C1 segment of cervical spinal cord (tissue), 14 donors: ENCODE measurements at regions not wholly inside any gene's neighbourhood (a gene's known extent, or its start where the extent isn't known, plus 50 kb on each side); places are given as distances from the start of the nearest gene placed in this dataset.

ENCODE experiments used
- DNase-seq, 14 donors: peaks; one replicate each; lab custom pipeline; 2025; lab: John Stamatoyannopoulos, UW

DNA sequence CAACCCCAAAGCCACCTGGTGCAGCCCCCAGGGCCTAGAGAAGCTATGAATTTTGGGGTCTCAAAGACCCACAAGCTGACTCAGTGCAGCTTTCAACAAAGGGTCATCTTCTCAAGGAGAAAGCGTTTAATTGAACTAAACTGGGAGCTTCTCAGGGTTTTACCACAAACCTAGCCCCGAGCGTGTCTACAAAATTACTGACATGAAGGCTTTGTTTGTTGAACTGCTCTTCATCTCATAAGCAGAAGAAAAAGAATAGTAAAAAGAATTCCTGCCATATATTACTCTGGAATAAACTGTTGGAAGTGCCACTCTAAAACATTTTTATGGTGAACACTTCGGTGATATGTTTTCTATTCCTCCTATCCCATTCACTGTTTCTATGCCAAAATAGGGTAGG, 50.8 kb upstream of the INCENP start:
- DNase-seq, result no peak

DNA sequence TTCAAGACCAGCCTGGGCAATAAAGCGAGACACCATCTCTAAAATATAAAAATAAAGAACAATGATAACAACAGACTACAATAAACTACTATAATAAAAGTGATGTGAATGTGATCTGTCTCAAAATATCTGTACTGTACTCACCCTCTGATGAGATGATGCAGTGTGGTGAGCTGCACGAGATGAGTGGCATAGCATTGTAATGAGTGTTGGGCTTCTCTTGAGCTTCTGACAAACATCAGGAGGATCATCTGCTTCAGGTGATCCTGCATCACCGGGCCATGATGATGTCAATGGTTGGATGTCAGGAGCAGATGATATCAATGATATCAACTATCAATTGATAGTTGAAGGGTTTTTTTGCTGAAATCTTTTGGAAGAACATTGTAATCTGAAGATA, 52.4 kb upstream of the INCENP start:
- DNase-seq, result no peak

DNA sequence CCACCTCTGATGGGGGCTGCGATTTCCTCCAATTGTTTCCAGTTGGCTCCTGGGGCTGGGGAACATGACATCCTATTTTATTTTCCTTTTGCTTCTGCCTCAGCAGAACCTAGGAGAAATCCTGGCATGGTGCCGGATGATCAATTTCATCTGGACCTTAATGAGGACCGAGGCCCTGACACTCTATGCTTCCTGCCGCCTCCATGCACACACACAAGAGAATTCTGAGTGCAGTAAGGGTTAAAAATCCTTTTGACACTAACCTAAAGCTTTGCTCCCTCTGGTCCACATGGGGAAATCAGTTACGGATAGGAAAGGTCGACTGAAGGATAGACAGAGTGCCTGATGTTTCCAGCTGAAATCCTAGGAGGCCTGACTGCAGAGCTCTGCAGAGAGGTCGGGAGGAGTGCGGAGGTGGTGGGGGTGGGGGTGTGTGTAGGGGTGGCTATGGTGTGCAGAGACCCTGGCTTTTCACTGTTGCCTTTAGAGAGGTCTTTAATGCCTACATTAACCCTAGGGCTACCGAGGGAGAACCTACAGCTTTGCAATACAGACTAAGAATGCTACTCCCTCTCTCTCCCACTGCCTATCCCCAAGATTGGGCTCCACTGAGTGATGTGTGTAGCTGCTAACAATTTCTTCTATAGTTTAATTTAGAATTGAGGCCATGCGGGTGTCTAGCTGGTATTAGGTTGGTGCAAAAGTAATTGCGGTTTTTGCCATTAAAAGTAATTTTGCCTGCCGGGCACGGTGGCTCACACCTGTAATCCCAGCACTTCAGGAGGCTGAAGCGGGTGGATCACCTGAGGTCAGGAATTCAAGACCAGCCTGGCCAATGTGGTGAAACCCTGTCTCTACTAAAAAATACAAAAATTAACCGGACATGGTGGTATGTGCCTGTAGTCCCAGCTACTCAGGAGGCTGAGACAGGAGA, 53.6 kb upstream of the INCENP start:
- no peak for DNase-seq

DNA sequence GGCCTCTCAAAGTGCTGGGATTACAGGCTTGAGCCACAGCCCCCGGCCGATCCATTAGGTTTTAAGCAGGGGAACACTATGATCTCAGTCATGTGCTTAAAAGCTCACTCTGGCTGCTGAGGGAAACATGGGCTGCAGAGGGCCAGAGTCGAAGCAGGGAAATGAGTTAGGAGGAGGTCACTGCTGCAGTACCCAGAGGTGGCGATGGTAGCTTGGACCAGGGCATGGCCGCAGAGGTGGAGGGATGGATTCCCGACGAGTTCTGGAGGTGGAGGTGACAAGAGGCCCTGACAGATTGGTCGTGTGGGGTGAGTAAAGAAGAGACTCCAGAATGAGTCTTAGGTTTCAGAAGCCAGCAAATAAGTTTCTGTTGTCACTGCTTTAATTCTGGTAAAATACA, 54.4 kb upstream of the INCENP start:
- DNase-seq, result no peak

GRCh38 chr11:62068730-62069129, 55.1 kb upstream of the INCENP start:
- no peak for DNase-seq

DNA sequence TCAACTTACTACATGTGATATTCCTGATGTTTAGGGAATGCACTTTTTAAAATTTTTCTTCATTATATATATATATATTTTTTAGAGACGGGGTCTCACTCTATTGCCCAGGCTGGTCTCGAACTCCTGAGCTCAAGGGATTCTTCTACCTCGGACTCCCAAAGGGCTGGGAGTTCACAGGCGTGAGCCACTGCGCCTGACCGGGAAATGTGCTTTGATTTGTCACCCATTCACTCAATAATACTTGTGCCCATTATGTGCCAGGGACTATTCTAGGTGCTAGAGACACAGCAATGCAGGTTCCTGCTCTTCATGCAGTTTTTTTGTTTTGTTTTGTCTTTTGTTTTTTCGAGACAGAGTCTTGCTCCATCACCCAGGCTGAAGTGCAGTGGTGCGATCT, 56.1 kb upstream of the INCENP start:
- DNase-seq, result no peak

GRCh38 chr11:62064221-62064620, 59.6 kb upstream of the INCENP start:
- DNase-seq, result no peak

- DNase-seq, result peak in 4 of 14 donors; percentile 18 to 40 (median 33)
Measured at GRCh38 chr11:62062223-62062861, 61.5 kb upstream of the INCENP start.

- DNase-seq, result peak in 9 of 14 donors; percentile 8 to 57 (median 22)
Measured at GRCh38 chr11:62061356-62062222, 62.2 kb upstream of the INCENP start.

DNA sequence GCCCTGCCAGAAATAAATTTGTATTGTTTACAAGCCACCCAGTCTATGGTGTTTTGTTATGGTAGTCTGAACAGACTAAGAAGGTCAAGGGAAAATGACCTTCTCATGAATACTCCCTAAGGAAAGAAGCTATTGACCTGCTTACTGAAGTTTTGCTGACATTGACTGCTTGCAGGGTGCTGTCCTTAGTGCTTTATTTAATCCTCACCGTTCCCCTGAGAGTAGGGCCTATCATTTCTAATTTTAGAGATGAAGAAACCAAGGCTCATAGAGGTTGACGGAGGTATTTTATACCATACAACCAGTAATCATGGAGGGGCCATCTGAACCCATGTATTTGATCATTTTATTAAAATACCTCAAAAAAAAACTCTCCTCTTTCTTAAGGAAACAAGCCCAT, 66.7 kb upstream of the INCENP start:
- no peak for DNase-seq

- DNase-seq, result no peak
Measured at GRCh38 chr11:62055970-62056369, 67.8 kb upstream of the INCENP start.

- DNase-seq, result no peak
Measured at GRCh38 chr11:62054484-62055121, 69.2 kb upstream of the INCENP start.

- no peak for DNase-seq
Measured at GRCh38 chr11:62054081-62054480, 69.7 kb upstream of the INCENP start.

GRCh38 chr11:62050716-62051115, 73.1 kb upstream of the INCENP start:
- no peak for DNase-seq

DNA sequence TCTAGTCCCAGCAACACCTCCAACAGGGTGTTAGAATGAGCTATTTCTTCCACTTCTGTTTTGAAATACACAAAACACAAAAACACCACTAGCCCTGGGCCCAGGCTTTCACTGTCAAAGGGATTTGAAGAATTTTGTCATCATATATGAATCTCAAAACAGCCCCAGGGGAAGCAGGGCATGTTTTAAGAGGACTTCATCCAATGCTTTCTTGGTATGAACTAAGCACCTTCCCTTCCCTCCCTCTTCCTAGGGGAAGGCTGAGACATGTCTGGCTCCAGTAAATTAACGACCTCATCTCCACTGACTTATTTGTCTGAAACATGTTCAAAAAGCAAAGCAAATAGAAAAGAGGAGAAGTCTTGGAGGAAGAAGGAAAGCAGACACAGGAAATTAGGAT, 75.7 kb upstream of the INCENP start:
- DNase-seq, result no peak

- DNase-seq, result no peak
Measured at GRCh38 chr11:62046568-62047100, 77.2 kb upstream of the INCENP start.

- DNase-seq, result no peak
Measured at GRCh38 chr11:62044639-62045121, 77.2 kb upstream of the FTH1 start.

DNA sequence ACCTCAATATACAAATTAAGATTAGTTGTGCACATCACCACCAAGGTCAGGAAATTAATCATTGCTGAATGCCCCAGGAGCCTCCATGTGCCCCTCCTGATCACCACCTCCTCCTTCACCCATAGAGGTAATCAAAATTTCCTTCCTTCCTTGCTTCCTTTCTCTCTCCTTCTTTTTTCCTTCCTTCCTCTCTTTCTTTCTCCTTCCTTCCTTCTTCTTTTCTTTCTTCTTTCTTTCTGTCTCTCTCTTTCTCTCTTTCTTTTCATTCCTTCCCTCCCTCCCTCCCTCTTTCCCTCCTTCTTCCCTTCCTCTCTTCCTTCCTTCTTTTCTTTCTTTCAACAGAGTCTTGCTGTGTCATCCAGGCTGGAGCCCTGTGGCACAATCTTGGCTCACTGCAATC, 67.9 kb upstream of the FTH1 start:
- DNase-seq, result no peak

GRCh38 chr11:62034036-62034338, 66.6 kb upstream of the FTH1 start:
- DNase-seq, result no peak

GRCh38 chr11:62033191-62034035, 66.0 kb upstream of the FTH1 start:
- no peak for DNase-seq
